NB4 (cell line): ENCODE measurements at regions not wholly inside any gene's neighbourhood (a gene's known extent, or its start where the extent isn't known, plus 50 kb on each side); places are given as distances from the start of the nearest gene placed in this dataset.

Experiments used
- DNase-seq: peaks from one replicate; pipeline ENCODE4 v3.0.0; 2010; ENCODE audit warnings: low read depth
- H3K4me3 ChIP-seq: one replicate; pipeline ENCODE4 v1.5.1; 2011; ENCODE audit warnings: mild to moderate bottlenecking, low read depth, low read length, moderate library complexity
- MYC ChIP-seq: IDR thresholded peaks from 2 replicates; pipeline ENCODE4 v1.6.1; 2011; ENCODE audit warnings: low read depth, low read length
- POLR2A ChIP-seq: IDR thresholded peaks from 2 replicates; pipeline ENCODE4 v1.6.1; 2011; ENCODE audit warnings: mild to moderate bottlenecking; ENCODE audit not compliant: insufficient read length; ENCODE audit errors: extremely low read depth
- TF ChIP-seq, protein P1 (sequence below): IDR thresholded peaks from 2 replicates; pipeline ENCODE4 v1.6.1; 2011; ENCODE audit warnings: low read depth, low read length
- TF ChIP-seq, protein P2 (sequence below): IDR thresholded peaks from one replicate; pipeline ENCODE4 v1.5.1; 2012; ENCODE audit warnings: low read depth, low read length

DNA sequence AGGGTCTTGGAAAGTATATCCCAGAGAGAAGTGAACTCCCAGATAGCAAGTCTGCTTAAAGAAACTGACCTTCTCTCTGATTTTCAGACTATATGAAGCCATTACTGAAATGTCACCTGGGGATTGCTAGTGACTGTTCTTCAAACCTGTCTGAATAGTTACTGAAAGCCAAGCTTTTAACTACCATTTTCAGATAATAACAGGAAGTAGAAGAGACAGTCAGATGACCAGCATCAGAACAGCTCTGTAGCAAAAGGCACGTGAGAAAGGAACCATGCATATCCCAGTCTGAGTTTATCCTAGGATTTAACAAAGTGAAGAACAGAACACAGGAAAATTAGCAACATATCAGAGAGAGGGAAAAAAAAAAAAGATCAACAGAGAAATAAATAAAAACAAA lies 74.9 kb upstream of the SELENOP start:
- no peak overlapping the region for H3K4me3 ChIP-seq
- TF ChIP-seq, protein P1, sequence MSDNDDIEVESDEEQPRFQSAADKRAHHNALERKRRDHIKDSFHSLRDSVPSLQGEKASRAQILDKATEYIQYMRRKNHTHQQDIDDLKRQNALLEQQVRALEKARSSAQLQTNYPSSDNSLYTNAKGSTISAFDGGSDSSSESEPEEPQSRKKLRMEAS, result no peak
- TF ChIP-seq, protein P2, sequence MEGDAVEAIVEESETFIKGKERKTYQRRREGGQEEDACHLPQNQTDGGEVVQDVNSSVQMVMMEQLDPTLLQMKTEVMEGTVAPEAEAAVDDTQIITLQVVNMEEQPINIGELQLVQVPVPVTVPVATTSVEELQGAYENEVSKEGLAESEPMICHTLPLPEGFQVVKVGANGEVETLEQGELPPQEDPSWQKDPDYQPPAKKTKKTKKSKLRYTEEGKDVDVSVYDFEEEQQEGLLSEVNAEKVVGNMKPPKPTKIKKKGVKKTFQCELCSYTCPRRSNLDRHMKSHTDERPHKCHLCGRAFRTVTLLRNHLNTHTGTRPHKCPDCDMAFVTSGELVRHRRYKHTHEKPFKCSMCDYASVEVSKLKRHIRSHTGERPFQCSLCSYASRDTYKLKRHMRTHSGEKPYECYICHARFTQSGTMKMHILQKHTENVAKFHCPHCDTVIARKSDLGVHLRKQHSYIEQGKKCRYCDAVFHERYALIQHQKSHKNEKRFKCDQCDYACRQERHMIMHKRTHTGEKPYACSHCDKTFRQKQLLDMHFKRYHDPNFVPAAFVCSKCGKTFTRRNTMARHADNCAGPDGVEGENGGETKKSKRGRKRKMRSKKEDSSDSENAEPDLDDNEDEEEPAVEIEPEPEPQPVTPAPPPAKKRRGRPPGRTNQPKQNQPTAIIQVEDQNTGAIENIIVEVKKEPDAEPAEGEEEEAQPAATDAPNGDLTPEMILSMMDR, result no peak
- TF ChIP-seq MYC (no peak), POLR2A (no peak)
- DNase-seq, result no peak

DNA sequence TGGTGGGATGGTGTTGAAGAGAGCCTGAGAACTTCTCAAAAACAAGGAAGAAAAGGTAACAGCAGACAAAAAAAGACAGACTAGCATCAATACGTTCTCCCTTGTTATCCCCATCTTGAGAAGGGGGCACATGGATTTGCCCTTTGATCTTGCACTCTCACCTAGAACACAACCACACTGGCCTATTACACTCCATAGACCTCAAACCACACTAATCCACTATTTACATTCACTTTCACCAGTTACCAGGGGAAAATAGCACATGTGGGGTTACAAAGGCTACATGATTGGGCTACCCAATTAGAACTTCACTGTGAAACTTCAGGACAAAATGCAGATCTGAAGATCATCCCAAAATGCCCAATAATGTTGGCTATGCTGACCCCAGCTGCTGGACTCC lies 72.6 kb upstream of the SELENOP start:
- no peak for DNase-seq
- H3K4me3 ChIP-seq, result no peak overlapping the region
- TF ChIP-seq, protein P2, result no peak
- no peak for TF ChIP-seq POLR2A
- TF ChIP-seq, protein P1, result no peak
- TF ChIP-seq MYC, result no peak

DNA sequence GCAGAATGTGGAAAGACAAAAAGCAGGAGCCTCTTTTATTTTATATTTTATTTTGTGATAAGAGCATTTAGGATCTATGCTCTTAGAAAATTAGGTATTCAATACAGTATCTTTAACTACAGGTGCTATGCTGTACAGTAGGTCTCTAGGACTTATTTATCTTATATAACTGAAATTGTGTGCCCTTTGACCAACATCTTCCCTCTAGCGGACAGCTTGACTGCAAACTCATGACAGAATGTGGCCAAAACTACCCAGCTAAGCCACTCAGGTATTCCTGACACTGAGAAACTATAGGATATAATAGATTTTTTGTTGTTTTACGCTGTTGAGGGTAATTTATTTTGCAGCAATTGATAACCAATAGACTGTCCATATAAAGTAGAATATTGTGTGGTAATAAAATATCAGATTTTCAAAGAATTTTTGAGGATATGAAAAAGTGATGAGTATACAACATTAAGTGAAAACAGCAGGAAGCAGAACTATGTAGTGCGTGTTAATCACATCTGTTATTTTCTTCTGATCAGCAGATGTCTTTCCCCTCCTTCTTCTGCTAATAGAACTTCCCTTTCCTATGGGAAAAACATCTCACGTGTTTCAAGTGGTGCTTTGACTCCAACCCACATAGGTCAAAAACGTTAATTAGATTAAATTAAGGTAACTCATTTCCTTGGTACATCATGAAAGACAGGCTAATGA lies 69.9 kb upstream of the SELENOP start:
- DNase-seq, result no peak
- H3K4me3 ChIP-seq, result no peak overlapping the region
- TF ChIP-seq, protein P2, result no peak
- TF ChIP-seq, protein P1, result no peak
- no peak for TF ChIP-seq POLR2A
- no peak for TF ChIP-seq MYC

DNA sequence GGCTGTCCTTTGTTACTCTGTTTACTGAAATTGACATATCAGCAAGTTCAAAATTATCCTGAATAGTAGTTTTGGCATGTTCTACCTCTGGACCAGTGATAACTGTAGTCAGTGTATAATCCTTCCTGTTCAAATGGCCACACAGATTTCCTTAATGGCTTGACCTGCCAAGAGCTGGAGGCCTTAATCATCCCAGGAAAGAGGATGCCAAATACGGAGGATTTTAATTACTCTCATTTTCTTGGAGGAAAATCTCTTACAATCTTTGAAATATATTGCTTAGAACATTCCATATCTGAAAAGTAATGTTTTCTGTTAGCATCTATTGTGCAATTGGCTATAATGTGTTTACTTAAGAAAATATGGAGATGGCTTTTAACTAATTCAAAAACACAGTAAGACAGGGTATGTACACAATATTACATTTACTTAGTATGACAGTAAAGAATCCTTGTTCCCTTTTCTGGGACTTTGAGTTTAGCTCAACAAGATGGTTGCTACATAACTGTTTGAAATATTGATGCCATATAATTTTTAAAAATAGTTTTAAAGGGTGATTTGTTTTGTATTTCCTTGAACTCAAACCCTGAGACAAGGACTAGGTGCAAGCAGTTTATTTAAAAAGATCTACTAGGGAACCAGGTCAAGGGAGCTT lies 68.9 kb upstream of the SELENOP start:
- TF ChIP-seq, protein P2, result no peak
- TF ChIP-seq POLR2A (no peak), MYC (no peak)
- TF ChIP-seq, protein P1, result no peak
- no peak for DNase-seq

DNA sequence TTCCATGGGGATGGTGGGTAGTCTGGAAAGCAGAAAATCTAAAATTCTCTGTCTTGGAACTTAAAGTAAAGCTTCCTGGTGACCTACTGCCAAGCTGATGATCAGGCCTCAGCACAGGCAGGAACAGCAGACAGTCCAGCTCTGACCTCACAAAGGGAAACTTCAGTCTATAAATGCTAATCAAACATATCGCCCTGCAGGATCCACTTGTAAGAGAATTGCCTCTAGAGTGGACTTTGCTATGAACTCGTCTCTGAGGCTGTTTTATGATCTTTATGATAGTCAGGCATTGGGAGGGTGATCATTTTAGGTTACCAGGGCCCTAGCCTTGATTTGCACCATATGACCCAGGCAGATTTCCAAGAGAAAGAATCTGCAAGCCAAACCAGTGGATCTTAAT lies 67.6 kb upstream of the SELENOP start:
- no peak for DNase-seq
- TF ChIP-seq, protein P1, result no peak
- TF ChIP-seq POLR2A, result no peak
- TF ChIP-seq, protein P2, result no peak
- no peak overlapping the region for H3K4me3 ChIP-seq

More for the DNA sequence above, 68.9 kb upstream of the SELENOP start:
- no peak overlapping the region for H3K4me3 ChIP-seq
